SKM-1 (cell line): ENCODE measurements at regions not wholly inside any gene's neighbourhood (a gene's known extent, or its start where the extent isn't known, plus 50 kb on each side); places are given as distances from the start of the nearest gene placed in this dataset.
"Not testable (repeated sequence)": the region's sequence is repeated elsewhere in the genome, so short reads cannot be mapped to it uniquely, and the experiment has no call there.

ENCODE experiments used
- DNase-seq: peaks from one replicate; lab custom pipeline; 2025; ENCODE audit not compliant: unreplicated experiment; lab: John Stamatoyannopoulos, UW

GRCh38 chr4:15333692-15334633 lies 93.9 kb upstream of the C1QTNF7 start:
- DNase-seq = no peak

GRCh38 chr4:15336410-15337167 lies 91.2 kb upstream of the C1QTNF7 start:
- DNase-seq = no peak

GRCh38 chr4:15337168-15337657 lies 90.6 kb upstream of the C1QTNF7 start:
- DNase-seq = not testable (repeated sequence)

- DNase-seq = no peak
Measured at GRCh38 chr4:15339737-15340136, 88.1 kb upstream of the C1QTNF7 start.

GRCh38 chr4:15340332-15340731 lies 87.5 kb upstream of the C1QTNF7 start:
- DNase-seq = no peak

- no peak for DNase-seq
Measured at GRCh38 chr4:15340902-15341732, 86.7 kb upstream of the C1QTNF7 start.

GRCh38 chr4:15341733-15342300 lies 86.0 kb upstream of the C1QTNF7 start:
- no peak for DNase-seq

- no peak for DNase-seq
Measured at GRCh38 chr4:15343000-15343399, 84.8 kb upstream of the C1QTNF7 start.

- DNase-seq = no peak
Measured at GRCh38 chr4:15343581-15343980, 84.3 kb upstream of the C1QTNF7 start.

GRCh38 chr4:15344041-15344440 lies 83.8 kb upstream of the C1QTNF7 start:
- no peak for DNase-seq

GRCh38 chr4:15345134-15345533 lies 82.7 kb upstream of the C1QTNF7 start:
- DNase-seq = no peak

GRCh38 chr4:15348236-15348635 lies 79.6 kb upstream of the C1QTNF7 start:
- no peak for DNase-seq

- DNase-seq = no peak
Measured at GRCh38 chr4:15348695-15349094, 79.1 kb upstream of the C1QTNF7 start.

GRCh38 chr4:15349531-15349935 lies 78.3 kb upstream of the C1QTNF7 start:
- no peak for DNase-seq

- no peak for DNase-seq
Measured at GRCh38 chr4:15349965-15350364, 77.9 kb upstream of the C1QTNF7 start.

- no peak for DNase-seq
Measured at GRCh38 chr4:15352524-15352923, 75.3 kb upstream of the C1QTNF7 start.

- no peak for DNase-seq
Measured at GRCh38 chr4:15353207-15353606, 74.6 kb upstream of the C1QTNF7 start.

- no peak for DNase-seq
Measured at GRCh38 chr4:15354371-15355297, 73.2 kb upstream of the C1QTNF7 start.

- DNase-seq = no peak
Measured at GRCh38 chr4:15361529-15361928, 66.3 kb upstream of the C1QTNF7 start.

GRCh38 chr4:15362541-15362940 lies 65.3 kb upstream of the C1QTNF7 start:
- no peak for DNase-seq
